ENCODE measurements at regions not wholly inside any gene's neighbourhood (a gene's known extent, or its start where the extent isn't known, plus 50 kb on each side); places are given as distances from the start of the nearest gene placed in this dataset.
"Not testable (repeated sequence)": the region's sequence is repeated elsewhere in the genome, so short reads cannot be mapped to it uniquely, and the experiment has no call there.

DNA sequence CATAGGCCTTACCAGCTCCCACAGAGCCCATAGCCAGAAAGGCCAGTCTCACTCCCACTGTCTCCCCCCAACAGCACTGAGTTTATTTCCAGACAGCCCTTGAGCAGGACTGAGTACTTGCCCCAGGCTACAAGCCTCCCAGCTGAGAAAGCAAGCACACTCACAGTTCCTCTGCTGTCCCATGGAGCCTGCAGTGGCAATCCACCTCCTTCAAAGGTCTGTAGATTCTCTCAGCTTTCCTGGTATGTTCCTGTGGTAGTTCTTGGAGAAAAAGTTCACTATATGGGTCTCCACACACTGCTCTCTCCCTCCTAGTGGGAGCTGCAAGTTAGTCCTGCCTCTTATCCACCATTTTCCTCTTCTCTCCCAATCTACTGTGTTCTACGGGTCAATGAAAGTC, 728.7 kb downstream of the DIAPH3 start:
- DNase-seq: no peak

GRCh38 chr13:59437544-59438301, 726.0 kb downstream of the DIAPH3 start:
- no peak for DNase-seq

DNA sequence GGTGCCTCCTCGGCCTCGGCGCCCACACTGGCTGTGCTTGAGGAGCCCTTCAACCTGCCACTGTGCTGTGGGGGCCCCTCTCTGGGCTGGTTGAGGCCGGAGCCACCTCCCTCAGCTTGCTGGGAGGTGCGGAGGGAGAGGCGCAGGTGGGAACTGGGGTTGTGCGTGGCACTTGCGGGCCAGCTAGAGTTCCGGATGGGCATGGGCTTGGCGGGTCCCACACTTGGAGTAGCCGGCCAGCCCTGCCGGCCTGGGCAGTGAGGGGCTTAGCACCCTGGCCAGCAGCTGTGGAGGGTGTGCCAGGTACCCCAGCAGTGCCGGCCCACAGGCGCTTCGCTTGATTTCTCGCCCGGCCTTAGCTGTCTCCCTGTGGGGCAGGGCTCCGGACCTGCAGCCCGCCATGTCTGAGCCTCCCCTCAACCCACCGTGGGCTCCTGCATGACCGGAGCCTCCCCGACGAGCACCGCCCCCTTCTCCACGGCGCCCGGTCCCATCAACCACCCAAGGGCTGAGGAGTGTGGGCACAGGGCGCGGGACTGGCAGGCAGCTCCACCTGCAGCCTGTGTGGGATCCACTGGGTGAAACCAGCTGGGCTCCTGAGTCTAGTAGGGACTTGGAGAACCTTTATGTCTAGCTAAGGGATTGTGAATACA, 723.8 kb downstream of the DIAPH3 start:
- DNase-seq: no peak

GRCh38 chr13:59441068-59441467, 722.7 kb downstream of the DIAPH3 start:
- not testable (repeated sequence) for DNase-seq

GRCh38 chr13:59441596-59442280, 722.0 kb downstream of the DIAPH3 start:
- DNase-seq: no peak

DNA sequence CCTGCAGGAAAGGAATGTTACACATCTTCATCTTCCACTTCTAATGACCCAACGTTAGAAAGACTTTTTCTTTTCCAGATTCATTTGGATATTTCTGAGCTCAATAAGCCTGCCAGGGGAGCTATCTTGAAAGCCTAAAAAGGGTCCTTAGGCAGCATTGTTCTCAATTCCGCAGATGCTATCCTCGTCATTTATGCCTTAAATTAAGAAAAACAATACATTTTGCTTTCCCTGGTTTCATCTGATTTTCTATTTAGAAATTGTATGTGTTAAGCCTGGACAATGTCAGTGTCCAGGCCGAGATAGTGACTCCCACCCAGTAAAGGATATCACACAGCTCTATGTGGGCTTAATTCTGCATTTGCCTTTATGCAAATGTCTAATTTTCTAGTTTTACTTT, 721.3 kb downstream of the DIAPH3 start:
- DNase-seq: no peak

DNA sequence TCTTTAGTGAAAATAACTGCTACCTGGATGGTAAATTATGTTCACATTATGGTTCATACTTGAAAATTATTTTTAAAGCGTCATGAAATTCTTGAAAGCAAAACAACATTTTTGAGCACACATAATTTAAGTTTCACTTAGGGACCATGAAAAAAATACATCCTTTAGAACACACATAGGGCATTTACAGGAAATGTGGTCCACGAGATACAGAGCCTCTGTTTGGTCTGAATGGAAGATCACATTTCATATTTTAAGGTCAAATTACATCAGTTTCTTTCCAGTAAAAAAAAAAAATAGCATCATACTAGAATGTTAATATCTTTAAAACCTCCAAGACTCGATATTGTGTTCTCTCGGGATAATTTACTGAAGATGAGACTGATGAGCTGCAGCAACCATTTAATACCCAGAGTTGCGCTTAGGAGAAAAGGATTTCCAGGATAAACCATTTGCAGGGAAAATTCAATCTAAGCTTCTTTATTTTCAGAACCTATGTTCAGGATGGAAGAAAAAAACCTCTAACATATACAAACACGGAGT, 720.7 kb downstream of the DIAPH3 start:
- DNase-seq: peak; percentile 45

- no peak for DNase-seq
Observed at GRCh38 chr13:59444210-59444857, 719.4 kb downstream of the DIAPH3 start.

- no peak for DNase-seq
Observed at GRCh38 chr13:59445812-59446211, 717.9 kb downstream of the DIAPH3 start.

GRCh38 chr13:59446391-59446790, 717.3 kb downstream of the DIAPH3 start:
- DNase-seq: no peak

- DNase-seq: no peak
Observed at GRCh38 chr13:59447031-59447430, 716.7 kb downstream of the DIAPH3 start.

GRCh38 chr13:59447846-59448620, 715.7 kb downstream of the DIAPH3 start:
- peak; percentile 85 for DNase-seq

GRCh38 chr13:59449750-59450149, 714.0 kb downstream of the DIAPH3 start:
- DNase-seq: no peak

- DNase-seq: no peak
Observed at GRCh38 chr13:59450229-59450628, 713.5 kb downstream of the DIAPH3 start.

DNA sequence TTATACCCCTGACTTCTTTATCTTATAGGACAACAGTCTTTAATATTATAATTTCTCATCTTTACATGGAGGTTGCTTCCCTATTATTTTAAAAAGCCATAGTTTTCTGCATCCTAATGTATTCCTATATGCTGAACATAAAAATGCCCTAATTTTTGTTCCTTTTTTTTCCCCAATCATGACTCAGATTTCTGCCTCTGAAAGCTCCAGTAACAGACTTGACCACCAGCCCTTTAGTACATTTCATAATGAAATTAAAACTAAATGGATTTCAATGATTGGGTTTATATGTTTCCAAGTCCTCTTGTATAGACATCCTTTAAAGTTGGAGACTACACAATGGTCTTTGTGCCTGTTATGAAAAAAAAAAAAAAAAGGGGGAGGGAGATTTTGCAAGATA, 712.5 kb downstream of the DIAPH3 start:
- no peak for DNase-seq

GRCh38 chr13:59452189-59452890, 711.4 kb downstream of the DIAPH3 start:
- no peak for DNase-seq

- peak; percentile 79 for DNase-seq
Observed at GRCh38 chr13:59458908-59459579, 704.7 kb downstream of the DIAPH3 start.

DNA sequence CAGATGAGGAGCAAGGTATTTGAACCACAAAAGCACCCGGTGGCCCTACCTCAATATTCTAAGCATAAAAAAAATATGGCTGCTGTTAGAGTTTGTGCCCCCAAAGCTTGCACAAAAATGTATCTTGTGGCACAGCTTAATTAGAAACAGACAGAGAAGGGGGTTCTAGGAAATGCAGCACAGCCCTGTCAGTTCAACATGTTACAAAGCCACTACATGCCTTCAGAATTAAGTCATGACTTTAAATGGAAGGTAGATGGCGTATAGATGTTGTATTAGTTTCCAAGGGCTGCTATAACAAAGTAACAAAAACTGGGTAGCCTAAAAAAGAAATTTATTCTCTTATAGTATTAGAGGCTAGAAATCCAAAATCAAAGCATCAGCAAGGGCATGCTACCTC, 703.8 kb downstream of the DIAPH3 start:
- DNase-seq: peak; percentile 80

- DNase-seq: no peak
Observed at GRCh38 chr13:59461411-59461810, 702.3 kb downstream of the DIAPH3 start.

DNA sequence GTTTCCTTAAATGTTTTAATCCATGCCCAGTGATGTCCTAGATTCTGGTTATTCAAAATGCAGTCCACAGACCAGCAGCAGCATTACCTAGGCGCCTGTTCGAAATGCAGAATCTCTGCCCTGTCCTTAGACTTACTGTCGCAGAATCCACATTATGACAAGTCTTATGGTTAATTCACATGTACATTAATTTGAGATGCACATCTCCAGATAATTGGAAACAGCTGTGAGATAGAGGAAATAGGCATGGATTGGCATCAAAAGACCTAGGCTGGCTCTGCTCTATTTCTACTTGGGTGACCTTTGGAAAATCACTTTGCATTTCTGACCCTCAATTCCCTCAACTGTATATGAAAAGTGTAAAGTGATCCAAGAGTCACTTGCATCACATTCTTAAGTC, 700.7 kb downstream of the DIAPH3 start:
- no peak for DNase-seq

DNA sequence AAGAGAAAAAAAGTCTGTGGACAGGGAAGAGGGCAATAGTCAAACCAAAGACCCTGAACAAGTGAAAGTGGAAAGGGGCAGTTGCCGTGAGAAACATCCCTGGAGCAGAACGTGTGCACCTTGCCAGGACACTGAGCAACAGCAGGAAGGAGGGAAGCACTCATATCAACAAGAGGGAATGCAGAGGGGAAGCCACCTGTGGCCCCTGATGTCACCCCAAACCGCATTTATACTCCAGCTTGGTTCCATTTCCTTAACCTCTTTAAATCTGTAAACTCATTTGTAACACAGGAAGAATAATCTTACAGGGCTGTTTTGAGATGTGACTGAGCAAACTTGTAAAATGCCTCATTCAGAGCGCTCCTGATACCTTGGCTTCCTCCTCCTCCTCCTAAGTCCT, 698.8 kb downstream of the DIAPH3 start:
- DNase-seq: no peak
